ENCODE measurements at regions not wholly inside any gene's neighbourhood (a gene's known extent, or its start where the extent isn't known, plus 50 kb on each side); places are given as distances from the start of the nearest gene placed in this dataset.
"Not testable (repeated sequence)": the region's sequence is repeated elsewhere in the genome, so short reads cannot be mapped to it uniquely, and the experiment has no call there.

DNA sequence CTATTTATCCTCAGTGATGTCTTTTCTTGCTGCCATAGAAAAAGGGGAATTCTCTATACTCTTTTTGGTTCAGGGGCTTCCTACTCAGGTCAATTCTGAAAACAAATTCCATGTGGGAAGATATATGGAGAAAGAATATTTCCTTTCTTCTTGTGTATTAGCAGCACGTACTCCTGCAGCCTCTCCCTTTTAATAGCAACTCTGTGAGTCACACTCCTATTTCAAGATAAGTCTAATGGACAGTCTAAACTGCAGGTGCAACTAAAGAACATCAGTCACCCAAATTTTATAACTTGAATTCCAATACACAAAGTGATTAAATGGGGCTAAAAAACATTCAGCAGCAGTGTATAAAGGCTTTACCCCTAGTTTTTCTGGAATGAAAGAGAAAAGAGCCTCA is 942.2 kb downstream of the CNTNAP5 start:
- no peak for DNase-seq (ENCODE audit: low spot score)

DNA sequence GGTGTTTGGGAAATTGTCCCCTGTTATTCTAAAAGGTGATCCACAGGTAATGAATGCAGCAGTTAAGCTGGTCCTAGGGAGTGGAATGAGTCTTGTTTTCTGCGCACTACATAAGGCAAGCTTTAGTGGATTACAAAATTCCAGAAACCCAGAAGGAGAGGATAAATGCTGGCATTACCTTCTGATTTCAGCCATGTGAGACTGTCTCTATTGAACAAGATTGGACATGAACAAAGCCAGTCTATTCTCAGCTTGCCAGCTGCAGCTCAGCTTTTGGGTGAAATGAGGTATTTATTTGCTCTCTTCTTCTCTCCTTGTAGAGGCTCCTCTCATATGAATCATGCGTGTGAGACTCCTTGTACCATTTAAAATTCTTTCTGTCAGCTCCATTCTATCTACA is 944.9 kb downstream of the CNTNAP5 start:
- DNase-seq (ENCODE audit: low spot score): peak; percentile 83

DNA sequence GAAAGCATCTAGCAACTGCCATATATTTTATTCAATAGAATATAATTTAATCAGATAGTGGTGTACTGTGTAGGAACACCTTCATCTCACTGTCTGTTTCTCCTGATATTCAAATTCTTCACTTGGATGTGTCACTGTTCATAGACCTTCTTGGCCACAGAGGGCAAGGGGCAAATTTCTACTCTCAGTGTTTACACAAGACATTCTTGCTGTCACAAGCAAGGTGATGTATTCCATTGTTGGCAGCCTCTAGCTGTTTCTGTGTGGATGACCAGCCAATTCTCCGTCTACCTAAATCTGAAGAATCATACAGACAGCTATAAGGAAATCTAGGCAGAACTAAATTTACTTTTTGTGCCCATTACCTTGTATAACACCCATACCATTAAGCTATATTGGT is 948.3 kb downstream of the CNTNAP5 start:
- no peak for DNase-seq (ENCODE audit: low spot score)

DNA sequence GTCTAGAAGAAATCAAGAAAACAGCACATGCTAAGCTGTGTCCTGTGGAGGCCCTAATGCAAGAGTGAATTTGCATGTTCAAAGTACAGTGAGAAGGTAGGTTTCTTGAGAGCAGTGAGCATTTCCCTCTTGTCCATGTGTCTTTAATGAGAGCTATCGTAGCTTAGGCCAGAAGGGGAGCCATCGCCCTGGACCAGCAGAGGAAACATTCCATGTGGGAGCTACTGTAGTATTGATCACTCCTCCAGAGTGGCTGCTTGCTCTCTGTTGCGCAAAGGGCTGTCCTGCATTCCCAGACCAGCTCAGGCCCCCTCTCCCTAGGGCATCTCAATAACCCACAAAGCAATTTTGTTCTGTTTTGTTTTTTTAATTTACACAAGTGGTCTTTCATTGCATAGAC is 950.1 kb downstream of the CNTNAP5 start:
- DNase-seq (ENCODE audit: low spot score): no peak

DNA sequence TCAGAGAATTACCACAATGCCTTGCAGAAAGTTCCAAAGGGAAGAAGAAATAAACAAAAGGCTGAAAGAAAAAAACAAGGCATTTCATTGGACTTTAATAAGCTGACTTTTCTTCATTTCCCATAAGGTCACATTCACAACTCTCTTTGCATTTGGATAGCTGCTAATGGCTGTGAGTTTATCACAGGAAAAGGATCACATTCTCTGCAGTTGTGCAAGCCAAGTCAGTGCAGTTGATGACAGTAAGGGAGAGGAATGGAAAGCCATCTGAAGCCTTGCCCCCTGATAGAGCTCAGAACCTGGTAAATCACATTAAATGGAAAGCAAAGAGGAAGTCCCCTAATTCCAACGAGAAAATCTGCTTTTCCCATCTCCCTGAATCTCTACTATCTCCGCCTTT is 950.6 kb downstream of the CNTNAP5 start:
- no peak for DNase-seq (ENCODE audit: low spot score)

DNA sequence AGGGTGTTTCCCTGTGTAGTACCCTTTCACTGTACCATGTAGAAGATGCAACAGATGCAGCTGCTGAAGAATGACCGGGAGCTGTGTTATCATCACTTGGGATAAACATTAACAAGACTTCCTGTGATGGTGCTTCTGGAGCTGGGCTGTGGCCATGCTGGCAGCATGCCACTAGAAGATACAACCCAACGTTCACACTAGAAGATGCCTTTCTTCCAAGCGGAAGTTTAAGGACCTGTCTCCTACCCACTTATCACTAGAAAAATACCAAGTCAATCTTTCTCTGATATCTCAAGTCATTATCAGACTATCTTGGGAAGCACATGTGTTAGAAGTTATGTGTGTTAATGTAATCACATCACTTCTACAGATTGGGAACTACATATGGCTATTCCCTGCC is 953.5 kb downstream of the CNTNAP5 start:
- DNase-seq (ENCODE audit: low spot score): no peak

DNA sequence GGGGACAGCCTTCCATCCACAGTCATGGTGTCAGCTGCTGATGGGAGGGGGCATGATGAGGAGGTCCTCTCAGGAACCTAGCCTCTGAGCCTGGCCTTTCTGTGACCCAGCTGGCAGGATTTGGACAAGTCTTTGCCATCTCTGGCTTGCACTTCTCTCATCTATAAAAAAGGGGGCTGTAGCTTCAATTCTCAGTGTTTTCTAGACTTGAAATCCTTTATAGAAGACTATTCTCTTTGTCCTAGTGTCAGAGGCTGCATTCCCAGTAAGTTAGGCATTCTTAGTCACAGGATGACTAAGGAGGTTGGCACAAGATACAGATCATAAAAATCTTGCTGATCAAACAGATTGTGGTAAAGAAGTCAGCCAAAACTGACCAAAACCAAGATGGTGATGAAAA is 958.5 kb downstream of the CNTNAP5 start:
- no peak for DNase-seq (ENCODE audit: low spot score)

DNA sequence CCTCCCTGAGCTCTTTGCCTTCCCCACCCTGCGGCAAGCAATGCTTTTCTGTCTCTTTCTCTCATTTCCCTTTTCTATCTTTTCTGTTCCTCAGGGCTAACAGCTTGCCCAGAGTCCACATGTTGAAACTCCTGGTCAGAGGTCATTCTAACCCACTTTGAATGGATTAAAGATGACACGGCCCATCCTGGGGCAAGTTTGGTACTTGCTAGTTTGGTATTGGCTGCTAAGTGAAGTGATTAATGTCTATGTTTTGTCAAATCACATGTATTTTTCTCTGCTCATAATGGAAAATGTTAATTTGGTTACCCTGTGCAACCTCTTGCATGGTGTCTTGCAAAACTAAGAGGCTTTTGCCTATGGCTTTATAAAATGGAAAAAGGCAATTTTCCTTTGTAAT is 960.2 kb downstream of the CNTNAP5 start:
- no peak for DNase-seq (ENCODE audit: low spot score)

DNA sequence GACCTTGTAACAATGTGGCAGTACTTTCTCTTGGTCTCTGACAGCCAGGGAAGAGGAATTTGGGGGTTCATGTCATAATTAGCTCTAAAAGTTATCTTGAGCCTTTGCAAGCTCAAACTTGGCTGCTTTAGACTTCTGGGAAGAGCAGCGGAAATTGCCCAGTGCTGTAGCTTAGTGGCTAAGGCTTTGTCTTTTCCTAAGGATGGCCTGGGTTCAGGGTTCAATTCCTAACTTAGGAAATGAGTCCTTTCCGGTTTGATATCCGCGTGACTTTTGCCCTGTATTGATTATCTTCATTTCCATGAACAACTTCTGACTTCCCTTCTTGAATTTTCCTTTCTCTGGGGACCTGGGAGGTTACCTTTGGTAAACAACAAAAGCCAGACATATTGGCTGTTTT is 961.0 kb downstream of the CNTNAP5 start:
- DNase-seq (ENCODE audit: low spot score): no peak

DNA sequence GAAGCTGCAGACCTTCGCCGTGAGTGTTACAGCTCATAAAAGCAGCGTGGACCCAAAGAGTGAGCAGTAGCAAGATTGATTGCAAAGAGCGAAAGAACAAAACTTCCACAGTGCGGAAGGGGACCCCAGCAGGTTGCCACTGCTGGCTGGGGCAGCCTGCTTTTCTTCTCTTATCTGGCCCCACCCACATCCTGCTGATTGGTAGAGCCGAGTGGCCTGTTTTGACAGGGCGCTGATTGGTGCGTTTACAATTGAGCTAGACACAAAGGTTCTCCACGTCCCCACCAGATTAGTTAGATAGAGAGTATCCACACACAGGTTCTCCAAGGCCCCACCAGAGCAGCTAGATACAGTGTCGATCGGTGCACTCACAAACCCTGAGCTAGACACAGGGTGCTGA is 961.8 kb downstream of the CNTNAP5 start:
- not testable (repeated sequence) for DNase-seq (ENCODE audit: low spot score)

DNA sequence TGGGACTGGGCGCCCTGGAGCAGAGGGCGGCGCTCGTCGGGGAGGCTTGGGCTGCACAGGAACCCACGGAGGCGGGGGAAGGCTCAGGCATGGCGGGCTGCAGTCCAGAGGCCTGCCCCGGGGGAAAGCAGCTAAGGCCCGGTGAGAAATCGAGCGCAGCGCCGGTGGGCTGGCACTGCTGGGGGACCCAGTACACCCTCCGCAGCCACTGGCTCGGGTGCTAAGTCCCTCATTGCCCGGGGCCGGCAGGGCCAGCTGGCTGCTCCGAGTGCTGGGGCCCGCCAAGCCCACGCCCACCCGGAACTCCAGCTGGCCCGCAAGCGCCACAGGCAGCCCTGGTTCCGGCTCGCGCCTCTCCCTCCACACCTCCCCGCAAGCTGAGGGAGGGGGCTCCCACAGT is 962.3 kb downstream of the CNTNAP5 start:
- DNase-seq (ENCODE audit: low spot score): not testable (repeated sequence)

DNA sequence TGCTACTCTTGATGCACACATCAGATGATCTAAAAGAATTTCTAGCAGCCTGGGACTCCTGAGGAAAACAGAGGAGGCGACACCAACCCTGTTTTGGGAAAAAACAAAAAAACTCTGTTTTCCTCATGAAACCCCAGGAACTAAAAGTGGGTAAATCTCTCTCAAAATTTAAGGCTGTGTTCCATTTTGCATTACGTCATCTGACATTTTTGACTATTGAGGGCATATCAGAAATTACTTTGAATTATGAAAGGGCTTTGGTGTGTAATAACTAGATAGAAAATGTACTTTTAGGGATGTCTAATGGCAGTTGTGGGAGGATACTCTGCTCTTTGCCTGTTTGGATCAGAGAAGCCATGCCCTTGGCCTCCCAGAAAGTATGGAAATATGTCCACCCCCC is 963.0 kb downstream of the CNTNAP5 start:
- DNase-seq (ENCODE audit: low spot score): no peak

DNA sequence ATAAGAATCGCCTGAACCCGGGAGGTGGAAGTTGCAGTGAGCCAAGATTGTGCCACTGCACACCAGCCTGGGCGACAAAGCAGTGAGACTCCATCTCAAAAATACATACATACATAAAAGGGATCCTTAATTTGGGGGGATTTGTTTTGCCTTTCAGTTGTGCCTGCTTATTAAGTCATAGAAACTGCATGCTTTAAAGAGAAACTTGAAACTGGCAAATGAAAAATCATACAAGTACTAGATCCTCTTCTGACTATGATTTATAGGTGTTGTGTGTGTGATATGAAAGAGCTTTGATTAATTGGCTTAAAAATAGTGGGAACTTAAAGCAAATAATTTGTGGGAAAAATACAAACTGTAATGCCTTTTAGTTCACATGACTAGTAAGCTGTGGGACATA is 963.7 kb downstream of the CNTNAP5 start:
- DNase-seq (ENCODE audit: low spot score): no peak

DNA sequence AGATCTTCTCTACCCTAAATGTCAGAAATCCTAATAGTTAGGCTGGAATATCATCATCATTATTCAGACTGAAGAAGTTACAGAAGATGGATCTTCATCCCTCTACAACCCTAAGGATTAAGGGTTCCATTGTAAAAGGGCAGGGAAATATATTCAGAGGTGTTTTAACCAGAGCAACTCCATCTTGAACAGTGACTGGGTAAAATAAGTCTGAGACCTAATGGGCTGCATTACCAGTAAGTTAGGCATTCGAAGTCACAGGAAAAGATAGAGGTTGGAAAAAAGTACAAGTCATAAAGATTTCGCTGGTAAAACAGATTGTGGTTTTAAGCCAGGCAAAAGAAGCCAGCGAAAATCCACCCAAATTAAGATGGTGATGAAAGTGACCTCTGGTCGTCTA is 968.7 kb downstream of the CNTNAP5 start:
- no peak for DNase-seq (ENCODE audit: low spot score)

DNA sequence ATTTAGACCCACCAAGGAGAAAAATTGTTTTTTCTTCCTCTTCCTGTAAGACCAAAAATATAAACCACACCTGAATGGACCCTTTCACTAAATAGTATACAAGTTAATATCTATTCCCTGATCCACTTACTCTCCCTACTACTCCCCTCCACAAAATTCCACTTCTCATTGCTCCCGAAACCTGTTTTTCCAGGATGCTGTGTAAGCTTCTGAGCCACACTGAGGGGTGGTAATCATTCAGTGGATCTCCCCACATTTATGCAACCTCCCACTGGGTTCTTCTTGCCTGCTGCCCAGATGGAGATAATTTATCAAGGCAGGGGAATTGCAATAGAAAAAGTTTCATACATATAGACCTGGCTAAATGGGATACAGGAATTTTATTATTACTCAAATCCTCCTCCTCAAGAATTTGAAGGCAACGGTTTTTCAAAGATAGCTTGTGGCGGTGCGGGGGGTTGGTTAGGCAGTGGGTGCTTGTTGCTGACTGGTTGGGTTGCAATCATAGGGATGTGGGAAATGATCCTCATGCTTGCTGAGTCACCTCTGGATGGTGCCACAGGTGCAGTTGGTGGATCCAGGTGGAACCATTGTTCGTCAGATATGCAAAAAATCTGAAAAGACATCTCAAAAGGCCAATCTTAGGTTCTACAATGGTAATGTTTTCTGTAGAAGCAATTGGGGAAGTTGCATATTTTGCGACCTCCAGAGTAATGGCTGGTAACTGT is 970.3 kb downstream of the CNTNAP5 start:
- no peak for DNase-seq (ENCODE audit: low spot score)

DNA sequence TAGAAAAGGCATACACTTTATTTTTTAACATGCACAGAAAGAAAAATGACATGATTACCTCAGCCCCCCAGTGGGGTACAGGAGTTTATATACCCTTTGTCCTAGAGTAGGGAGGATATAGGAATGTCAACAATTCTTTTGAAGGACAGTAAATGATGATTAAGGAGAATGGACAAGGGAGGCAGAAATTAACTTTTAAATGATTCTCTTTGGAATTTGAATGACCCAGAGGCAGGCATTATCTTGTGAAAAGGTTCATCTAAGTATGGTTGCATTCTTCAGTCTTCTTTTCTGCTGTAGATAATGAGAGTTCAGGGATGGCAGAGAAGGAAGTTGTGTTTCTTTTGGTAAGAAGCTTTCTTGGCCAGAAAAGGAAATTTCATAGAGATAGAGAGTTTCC is 971.3 kb downstream of the CNTNAP5 start:
- no peak for DNase-seq (ENCODE audit: low spot score)

DNA sequence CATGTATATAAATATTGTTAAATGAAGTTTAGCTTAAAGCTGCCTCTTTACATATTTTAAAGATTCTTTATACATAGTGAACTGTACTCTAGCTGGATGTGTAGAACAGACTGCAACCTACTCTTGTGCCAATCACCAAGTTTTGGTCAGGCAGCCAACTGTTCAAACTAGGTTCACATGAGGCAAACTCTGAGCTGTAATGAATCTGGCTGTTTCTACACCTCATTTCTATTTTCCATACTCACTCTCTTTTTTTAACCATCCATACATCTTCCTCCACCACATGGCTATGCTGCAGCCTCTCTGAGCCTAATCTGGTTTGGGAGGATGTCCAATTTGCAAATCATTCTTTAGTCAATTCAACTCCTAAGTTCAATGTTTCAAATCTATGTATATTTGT is 974.8 kb downstream of the CNTNAP5 start:
- no peak for DNase-seq (ENCODE audit: low spot score)

DNA sequence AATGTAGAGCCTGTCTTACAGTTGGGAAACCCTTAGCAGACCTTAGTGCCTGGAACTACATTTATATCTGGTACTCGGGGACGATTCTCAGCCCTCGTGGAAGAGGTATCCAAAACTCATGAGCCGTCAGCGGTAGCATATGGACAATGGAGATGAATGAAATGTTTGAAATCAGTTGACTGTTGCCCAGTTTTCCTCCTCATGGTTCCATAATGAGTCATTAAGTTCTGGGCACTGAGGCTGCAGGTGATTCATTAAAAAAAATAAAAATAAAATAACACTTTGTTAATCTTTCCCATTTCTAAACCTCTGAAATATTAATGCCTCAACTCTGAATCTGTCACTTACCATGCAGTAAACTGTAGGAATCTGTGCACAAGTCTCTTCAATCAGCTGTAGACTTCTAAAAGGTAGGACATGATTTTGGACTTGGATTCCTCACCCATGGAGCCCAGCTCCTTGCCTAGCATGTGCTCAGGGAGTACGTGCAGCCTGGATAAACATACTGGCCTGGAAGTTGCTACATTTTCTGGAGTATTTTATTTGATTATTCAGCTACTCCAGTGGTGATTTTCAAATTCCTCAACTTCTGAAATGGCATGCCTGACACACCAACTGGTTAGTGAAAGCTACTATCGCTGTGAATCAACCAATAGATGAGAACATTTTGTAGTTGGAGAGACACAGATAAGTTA is 979.2 kb downstream of the CNTNAP5 start:
- no peak for DNase-seq (ENCODE audit: low spot score)

DNA sequence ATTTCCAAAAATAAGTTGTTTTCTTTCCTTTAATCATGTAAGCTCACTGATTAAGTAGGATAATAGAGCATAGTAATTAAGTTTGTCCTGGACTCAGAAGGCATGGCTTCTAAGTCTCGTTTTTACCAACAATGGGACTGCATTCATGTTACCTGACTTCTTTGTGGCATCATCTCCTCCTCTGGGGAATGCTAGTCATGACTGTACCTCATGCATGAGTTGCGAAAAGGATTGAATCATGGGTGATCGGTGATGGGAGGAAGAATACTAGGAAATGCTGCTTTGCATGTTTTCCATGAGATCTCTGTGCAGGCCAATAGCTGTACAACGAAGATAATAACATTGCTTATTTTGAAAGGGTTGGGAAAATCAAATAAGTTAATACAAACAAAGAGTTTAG is 981.6 kb downstream of the CNTNAP5 start:
- DNase-seq (ENCODE audit: low spot score): no peak

DNA sequence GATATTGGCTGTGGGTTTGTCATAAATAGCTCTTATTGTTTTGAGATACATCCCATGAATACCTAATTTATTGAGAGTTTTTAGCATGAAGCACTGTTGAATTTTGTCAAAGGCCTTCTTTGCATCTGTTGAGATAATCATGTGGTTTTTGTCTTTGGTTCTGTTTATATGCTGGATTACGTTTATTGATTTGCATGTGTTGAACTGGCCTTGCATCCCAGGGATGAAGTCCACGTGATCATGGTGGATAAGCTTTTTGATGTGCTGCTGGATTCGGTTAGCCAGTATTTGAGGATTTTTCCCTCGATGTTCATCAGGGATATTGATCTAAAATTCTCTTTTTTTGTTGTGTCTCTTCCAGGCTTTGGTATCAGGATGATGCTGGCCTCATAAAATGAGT is 1003.6 kb downstream of the CNTNAP5 start:
- peak; percentile 64 for DNase-seq (ENCODE audit: low spot score)

DNA sequence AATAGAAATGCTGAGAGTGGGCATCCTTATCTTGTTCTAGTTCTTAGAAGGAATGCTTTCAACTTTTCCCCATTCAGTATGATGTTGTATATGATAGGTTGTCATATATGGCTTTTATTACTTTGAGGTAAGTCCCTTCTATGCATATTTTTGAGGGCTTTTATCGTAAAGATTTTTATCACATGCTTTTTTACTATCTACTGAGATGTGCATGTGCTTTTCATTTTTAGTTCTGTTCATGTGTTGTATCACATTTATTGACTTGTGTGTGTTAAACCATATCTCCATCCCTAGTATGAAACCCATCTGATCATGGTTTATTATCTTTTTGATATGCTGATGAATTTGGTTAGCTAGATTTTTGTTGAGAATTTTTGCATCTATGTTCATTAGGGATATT is 1008.8 kb downstream of the CNTNAP5 start:
- DNase-seq (ENCODE audit: low spot score): no peak

DNA sequence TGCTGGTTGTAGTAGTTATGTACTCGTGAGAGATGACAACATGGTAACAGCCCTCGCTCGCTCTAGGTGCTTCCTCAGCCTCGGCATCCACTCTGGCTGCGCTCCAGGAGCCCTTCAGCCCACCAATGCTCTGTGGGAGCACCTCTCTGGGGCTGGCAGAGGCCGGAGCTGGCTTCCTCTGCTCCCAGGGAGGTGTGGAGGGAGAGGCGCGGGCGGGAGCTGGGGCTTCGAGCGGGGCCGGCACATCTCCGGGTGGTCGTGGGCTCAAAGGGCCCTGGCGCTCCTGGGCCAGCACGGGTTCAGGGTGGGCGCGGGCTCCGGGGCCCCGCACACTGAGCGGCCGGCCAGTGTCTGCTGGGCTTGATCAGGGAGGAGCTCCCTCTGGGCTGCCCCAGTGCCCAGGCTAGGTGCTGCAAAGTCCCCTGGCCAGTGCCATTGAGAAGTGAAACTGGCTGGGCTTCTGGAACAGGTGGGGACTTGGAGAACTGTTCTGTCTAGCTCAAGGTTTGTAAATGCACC is 1012.1 kb downstream of the CNTNAP5 start:
- no peak for DNase-seq (ENCODE audit: low spot score)

DNA sequence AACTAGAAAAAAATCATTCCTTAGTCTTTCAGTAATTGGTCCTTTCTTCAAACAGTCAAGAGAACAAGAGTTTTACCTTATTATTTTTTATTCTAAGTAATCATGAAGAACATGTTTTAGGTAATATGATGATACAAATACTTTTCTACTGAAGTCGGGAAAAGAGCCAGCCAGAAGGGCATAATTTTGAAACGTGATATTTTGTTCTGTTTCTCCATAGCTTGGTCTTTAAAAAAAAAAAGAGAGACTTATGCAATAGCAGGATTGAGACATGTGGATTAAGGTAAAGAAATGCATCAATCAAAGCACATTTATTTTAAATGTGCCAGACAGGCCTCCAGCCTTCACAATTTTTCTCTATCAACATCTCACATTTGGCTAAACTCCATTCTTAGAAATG is 1016.8 kb downstream of the CNTNAP5 start:
- no peak for DNase-seq (ENCODE audit: low spot score)

DNA sequence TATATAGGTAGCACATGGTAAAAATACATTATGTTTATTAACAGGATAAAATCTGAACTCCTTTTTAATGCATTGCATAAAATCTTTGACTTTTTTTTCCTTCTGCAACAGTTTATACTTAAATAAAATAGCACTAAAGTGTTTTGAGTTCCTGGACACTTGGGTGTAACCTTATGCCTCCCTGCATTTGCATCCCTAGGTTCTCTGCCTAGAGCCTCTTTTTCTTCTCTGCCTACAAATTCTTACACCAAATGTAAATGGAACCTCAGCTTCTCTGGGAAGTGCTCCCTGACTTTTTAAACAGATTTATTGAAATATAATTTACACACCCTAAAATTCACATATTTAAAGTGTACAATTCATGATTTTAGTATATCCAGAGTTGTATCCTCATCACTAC is 1017.6 kb downstream of the CNTNAP5 start:
- no peak for DNase-seq (ENCODE audit: low spot score)

All from globus pallidus (tissue), 1 donor.